ENCODE measurements at regions not wholly inside any gene's neighbourhood (a gene's known extent, or its start where the extent isn't known, plus 50 kb on each side); places are given as distances from the start of the nearest gene placed in this dataset.
"Not testable (repeated sequence)": the region's sequence is repeated elsewhere in the genome, so short reads cannot be mapped to it uniquely, and the experiment has no call there.

DNA sequence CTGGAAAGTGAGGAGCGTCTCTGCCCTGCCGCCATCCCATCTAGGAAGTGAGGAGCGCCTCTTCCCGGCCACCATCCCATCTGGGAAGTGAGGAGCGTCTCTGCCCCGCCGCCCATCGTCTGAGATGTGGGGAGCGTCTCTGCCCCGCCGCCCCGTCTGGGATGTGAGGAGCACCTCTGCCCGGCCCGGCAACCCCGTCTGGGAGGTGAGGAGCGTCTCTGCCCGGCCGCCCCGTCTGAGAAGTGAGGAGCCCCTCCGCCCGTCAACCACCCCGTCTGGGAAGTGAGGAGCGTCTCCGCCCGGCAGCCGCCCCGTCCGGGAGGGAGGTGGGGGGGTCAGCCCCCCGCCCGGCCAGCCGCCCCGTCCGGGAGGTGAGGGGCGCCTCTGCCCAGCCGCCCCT, 67.2 kb upstream of the FAT3 start:
- TF ChIP-seq, protein P1, sequence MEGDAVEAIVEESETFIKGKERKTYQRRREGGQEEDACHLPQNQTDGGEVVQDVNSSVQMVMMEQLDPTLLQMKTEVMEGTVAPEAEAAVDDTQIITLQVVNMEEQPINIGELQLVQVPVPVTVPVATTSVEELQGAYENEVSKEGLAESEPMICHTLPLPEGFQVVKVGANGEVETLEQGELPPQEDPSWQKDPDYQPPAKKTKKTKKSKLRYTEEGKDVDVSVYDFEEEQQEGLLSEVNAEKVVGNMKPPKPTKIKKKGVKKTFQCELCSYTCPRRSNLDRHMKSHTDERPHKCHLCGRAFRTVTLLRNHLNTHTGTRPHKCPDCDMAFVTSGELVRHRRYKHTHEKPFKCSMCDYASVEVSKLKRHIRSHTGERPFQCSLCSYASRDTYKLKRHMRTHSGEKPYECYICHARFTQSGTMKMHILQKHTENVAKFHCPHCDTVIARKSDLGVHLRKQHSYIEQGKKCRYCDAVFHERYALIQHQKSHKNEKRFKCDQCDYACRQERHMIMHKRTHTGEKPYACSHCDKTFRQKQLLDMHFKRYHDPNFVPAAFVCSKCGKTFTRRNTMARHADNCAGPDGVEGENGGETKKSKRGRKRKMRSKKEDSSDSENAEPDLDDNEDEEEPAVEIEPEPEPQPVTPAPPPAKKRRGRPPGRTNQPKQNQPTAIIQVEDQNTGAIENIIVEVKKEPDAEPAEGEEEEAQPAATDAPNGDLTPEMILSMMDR (IDR thresholded peaks at IDR 0.05): not testable (repeated sequence)
- TF ChIP-seq POLR2A (IDR thresholded peaks at IDR 0.05; ENCODE audit: low read depth); POLR2AphosphoS5 (IDR thresholded peaks at IDR 0.05): not testable (repeated sequence)
